ENCODE measurements at regions not wholly inside any gene's neighbourhood (a gene's known extent, or its start where the extent isn't known, plus 50 kb on each side); places are given as distances from the start of the nearest gene placed in this dataset.

DNA sequence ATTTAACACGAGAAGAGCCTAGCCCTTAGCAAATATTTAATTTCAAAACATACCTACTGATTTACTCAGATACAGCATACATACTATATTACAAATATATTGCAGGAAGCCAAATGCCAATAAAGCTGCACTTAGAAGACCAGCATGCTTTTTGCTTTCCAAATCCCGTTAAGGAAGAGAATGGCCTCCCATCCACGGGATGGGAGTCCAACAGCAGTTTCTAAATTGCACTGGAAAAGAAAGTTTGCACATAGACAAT, 156.3 kb upstream of the FOXN3 start:
- H3K4me3 ChIP-seq (ENCODE audit: low read length) = no peak overlapping the region
- no peak overlapping the region for H3K9ac ChIP-seq (ENCODE audit: low read length)
- no peaks in the 10 kb centered on the region for H3K27me3 ChIP-seq (ENCODE audit: low read depth, low read length)
- no peaks in the 10 kb centered on the region for H4K20me1 ChIP-seq (ENCODE audit: insufficient read depth, low read length)
- no peaks in the 10 kb centered on the region for H3K79me2 ChIP-seq (ENCODE audit: low read length)
- no peaks in the 10 kb centered on the region for H3K36me3 ChIP-seq (replicated peaks; ENCODE audit: low read depth, low read length)
- H3K4me1 ChIP-seq (ENCODE audit: low read length) = no peaks in the 10 kb centered on the region
- H3K9me3 ChIP-seq (ENCODE audit: insufficient read depth, low read length) = no peaks in the 10 kb centered on the region
- TF ChIP-seq CTCF (IDR thresholded peaks at IDR 0.05; ENCODE audit: low read depth, low read length) (no peak), EZH2phosphoT487 (IDR thresholded peaks at IDR 0.05; ENCODE audit: low read depth) (no peak)
- H3K27ac ChIP-seq (ENCODE audit: low read length) = no peak overlapping the region
- no peak overlapping the region for H2AFZ ChIP-seq (ENCODE audit: low read depth, low read length)
- H3K4me2 ChIP-seq (ENCODE audit: low read length) = no peak overlapping the region

DNA sequence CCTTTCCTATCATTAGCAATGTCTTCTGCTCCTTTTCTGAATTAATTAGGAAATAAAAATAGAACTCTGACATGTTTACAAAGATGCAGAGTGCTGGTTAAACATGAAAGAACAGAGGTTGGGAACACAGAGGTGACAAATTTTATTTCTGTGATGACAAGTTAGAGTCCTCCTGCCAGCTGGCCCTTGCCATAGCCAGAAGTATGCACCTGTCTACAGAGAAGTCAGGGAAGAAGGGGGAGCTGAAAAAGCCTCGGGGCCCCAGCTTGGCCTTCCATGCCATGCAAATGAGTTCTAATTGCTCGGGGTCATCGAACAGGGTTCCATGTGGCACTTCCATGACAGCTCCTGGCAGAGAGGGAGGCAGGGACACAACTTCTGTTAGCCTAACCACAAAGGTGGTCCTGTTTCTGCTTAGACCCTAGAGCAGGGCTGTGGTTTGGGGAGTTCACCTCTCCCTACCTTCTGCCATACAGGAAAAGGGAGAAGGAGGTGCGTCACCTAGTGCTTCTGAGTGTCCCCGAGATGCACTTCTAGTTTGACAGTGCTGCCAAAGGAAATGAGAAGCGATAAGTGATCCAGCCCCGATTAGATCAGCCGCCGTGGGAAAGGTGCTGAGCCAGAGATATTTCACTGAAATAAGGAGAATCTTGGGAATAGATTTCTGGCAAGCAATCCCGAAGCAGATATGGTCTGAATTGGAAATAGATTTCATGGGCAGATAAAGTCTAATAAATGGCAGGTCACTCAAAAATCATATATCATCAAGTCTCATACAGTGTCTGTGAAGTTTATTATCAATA, 155.8 kb upstream of the FOXN3 start:
- H3K9me3 ChIP-seq (ENCODE audit: insufficient read depth, low read length) = no peaks in the 10 kb centered on the region
- no peaks in the 10 kb centered on the region for H3K79me2 ChIP-seq (ENCODE audit: low read length)
- no peak overlapping the region for H2AFZ ChIP-seq (ENCODE audit: low read depth, low read length)
- TF ChIP-seq EZH2phosphoT487 (IDR thresholded peaks at IDR 0.05; ENCODE audit: low read depth) (no peak), CTCF (IDR thresholded peaks at IDR 0.05; ENCODE audit: low read depth, low read length) (no peak)
- no peaks in the 10 kb centered on the region for H3K4me1 ChIP-seq (ENCODE audit: low read length)
- H3K27ac ChIP-seq (ENCODE audit: low read length) = no peak overlapping the region
- H3K36me3 ChIP-seq (replicated peaks; ENCODE audit: low read depth, low read length) = no peaks in the 10 kb centered on the region
- H4K20me1 ChIP-seq (ENCODE audit: insufficient read depth, low read length) = no peaks in the 10 kb centered on the region
- H3K9ac ChIP-seq (ENCODE audit: low read length) = no peak overlapping the region
- no peaks in the 10 kb centered on the region for H3K27me3 ChIP-seq (ENCODE audit: low read depth, low read length)
- H3K4me3 ChIP-seq (ENCODE audit: low read length) = no peak overlapping the region
- no peak overlapping the region for H3K4me2 ChIP-seq (ENCODE audit: low read length)

DNA sequence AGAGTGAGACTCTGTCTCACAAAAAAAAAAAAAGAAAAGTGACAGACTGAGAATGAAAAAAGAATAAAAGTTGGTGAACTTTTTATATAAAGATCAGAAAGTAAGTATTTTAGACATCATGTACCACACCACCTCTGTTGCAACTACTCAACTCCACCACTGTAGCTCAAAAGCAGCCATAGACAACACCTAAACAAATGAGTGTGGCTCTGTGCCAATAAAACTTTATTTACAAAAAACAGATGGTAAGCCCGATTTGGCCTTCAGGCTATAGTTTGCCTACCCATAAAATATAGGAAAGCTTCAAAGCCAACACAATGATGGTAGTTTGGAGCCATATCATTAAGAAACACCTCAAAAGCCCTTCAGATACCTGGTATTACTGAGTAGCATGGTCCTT, 154.5 kb upstream of the FOXN3 start:
- Histone ChIP-seq H3K9me3 (ENCODE audit: insufficient read depth, low read length) (no peaks in the 10 kb centered on the region), H3K4me1 (ENCODE audit: low read length) (peaks cover 7% of the 10 kb centered on the region), H3K36me3 (replicated peaks; ENCODE audit: low read depth, low read length) (no peaks in the 10 kb centered on the region), H3K27ac (ENCODE audit: low read length) (no peak overlapping the region), H3K9ac (ENCODE audit: low read length) (no peak overlapping the region), H3K4me3 (ENCODE audit: low read length) (no peak overlapping the region), H4K20me1 (ENCODE audit: insufficient read depth, low read length) (no peaks in the 10 kb centered on the region), H3K27me3 (ENCODE audit: low read depth, low read length) (no peaks in the 10 kb centered on the region), H3K79me2 (ENCODE audit: low read length) (no peaks in the 10 kb centered on the region), H2AFZ (ENCODE audit: low read depth, low read length) (no peak overlapping the region), H3K4me2 (ENCODE audit: low read length) (no peak overlapping the region)
- TF ChIP-seq CTCF (IDR thresholded peaks at IDR 0.05; ENCODE audit: low read depth, low read length) (no peak), EZH2phosphoT487 (IDR thresholded peaks at IDR 0.05; ENCODE audit: low read depth) (no peak)

DNA sequence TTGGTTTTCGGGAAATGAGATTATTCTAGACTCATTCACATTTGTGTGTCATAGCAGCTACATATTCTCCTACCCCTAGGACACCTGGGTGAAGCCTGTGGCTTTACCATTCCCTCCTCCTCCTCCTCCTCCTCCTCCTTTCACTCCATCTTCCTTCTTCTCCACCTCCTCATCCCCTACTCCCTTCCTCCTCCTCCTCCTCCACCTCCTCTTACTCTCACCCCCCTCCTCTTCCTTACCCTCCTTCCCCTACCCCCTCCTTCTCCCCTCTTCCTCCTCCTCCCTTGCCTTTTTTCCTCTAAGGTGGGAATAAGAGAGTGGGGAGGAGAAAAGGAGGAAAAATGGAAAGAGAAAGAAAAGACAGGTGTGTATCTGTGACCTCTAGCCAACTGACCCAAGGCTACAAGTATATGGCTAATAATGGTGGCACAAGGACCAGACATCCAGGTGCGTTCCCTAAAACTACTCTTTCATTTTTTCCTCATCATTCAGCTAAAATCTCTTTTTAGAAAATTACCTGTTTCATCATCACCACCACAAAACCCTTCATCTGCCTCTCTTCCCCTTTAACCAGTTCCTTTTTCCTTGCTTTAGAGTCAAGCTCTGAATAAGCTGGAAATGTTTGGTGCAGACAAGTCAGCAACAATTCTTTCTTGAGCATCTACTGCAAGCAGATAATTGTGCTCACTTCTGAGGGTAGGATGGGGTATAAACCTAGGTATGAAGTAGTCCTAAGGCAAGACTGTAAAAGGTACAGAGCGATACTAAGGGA, 149.8 kb upstream of the FOXN3 start:
- H3K79me2 ChIP-seq (ENCODE audit: low read length) = no peaks in the 10 kb centered on the region
- H3K36me3 ChIP-seq (replicated peaks; ENCODE audit: low read depth, low read length) = no peaks in the 10 kb centered on the region
- H3K9ac ChIP-seq (ENCODE audit: low read length) = no peak overlapping the region
- H2AFZ ChIP-seq (ENCODE audit: low read depth, low read length) = no peak overlapping the region
- H3K9me3 ChIP-seq (ENCODE audit: insufficient read depth, low read length) = no peaks in the 10 kb centered on the region
- H3K27ac ChIP-seq (ENCODE audit: low read length) = no peak overlapping the region
- H3K4me3 ChIP-seq (ENCODE audit: low read length) = no peak overlapping the region
- no peaks in the 10 kb centered on the region for H4K20me1 ChIP-seq (ENCODE audit: insufficient read depth, low read length)
- H3K27me3 ChIP-seq (ENCODE audit: low read depth, low read length) = no peaks in the 10 kb centered on the region
- no peak overlapping the region for H3K4me2 ChIP-seq (ENCODE audit: low read length)
- no peak for TF ChIP-seq CTCF (IDR thresholded peaks at IDR 0.05; ENCODE audit: low read depth, low read length)
- TF ChIP-seq EZH2phosphoT487 (IDR thresholded peaks at IDR 0.05; ENCODE audit: low read depth) = no peak
- peaks cover 7% of the 10 kb centered on the region for H3K4me1 ChIP-seq (ENCODE audit: low read length)

Data from OCI-LY3 (cell line).